ENCODE measurements at regions not wholly inside any gene's neighbourhood (a gene's known extent, or its start where the extent isn't known, plus 50 kb on each side); places are given as distances from the start of the nearest gene placed in this dataset.

DNA sequence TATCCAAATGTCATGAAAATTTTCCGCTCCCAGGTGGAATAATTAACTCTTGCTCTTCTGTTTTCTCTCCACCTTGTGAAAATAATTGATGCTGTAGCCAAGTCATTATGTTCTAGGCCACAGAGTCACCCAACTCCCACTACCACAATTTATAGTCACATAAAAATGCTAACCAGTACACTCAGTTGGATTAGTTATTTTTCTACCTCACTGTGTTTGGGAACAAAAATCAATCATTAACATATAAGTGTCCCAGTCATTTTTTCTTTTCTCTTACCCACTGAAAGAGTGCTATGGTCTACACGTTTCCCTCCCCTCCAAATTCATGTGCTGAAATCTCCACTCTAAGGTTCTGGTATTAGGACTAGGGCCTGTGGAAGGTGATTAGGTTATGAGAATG is 255.6 kb upstream of the LMCD1 start:
- no peak for ATAC-seq (ENCODE audit: low FRiP score)

DNA sequence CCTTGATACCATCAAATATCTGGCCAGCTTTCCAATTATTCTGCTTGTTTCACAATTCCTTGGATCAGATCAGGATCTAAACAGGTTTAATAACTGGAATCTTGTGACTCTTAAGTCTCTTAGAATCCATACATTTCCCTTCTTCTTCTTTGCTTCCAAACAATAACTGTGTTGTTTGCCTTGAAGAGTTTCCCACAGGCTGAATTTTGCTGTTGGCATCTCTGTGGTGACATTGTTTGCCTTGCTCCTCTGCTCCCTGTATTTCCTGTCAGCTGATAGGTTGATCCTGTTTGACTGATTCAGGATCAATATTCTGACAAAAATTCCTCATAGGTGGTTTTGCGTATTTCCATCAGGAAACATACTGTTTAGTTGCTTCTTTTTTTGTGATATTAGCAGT is 248.4 kb upstream of the LMCD1 start:
- ATAC-seq (ENCODE audit: low FRiP score) (no peak), DNase-seq (ENCODE audit: low spot score) (no peak)
- TF ChIP-seq, protein P1, sequence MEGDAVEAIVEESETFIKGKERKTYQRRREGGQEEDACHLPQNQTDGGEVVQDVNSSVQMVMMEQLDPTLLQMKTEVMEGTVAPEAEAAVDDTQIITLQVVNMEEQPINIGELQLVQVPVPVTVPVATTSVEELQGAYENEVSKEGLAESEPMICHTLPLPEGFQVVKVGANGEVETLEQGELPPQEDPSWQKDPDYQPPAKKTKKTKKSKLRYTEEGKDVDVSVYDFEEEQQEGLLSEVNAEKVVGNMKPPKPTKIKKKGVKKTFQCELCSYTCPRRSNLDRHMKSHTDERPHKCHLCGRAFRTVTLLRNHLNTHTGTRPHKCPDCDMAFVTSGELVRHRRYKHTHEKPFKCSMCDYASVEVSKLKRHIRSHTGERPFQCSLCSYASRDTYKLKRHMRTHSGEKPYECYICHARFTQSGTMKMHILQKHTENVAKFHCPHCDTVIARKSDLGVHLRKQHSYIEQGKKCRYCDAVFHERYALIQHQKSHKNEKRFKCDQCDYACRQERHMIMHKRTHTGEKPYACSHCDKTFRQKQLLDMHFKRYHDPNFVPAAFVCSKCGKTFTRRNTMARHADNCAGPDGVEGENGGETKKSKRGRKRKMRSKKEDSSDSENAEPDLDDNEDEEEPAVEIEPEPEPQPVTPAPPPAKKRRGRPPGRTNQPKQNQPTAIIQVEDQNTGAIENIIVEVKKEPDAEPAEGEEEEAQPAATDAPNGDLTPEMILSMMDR (IDR thresholded peaks at IDR 0.05), result no peak

More for the DNA sequence above, 255.6 kb upstream of the LMCD1 start:
- DNase-seq (ENCODE audit: low spot score), result no peak
- TF ChIP-seq, protein P1 (IDR thresholded peaks at IDR 0.05), result no peak

DNA sequence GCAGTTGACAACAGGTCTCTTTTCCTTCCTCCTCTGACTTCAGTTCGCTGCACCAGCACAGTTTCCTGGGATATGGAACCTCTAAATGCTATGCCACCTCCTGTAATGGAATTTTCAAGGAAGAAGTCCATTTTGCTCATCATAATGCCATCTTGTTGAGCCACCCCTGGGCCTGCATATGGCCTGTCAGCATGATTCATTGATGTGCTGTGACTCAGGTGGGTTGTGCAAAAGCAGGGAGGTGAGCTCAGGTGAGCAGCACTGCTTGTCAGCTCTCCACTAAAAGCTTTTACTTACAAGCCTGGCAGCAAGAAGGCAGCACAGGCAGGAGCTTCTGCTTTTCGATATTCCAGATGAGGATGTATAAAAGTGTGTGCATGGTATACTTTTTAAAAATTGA is 247.1 kb upstream of the LMCD1 start:
- TF ChIP-seq, protein P1 (IDR thresholded peaks at IDR 0.05), result no peak
- DNase-seq (ENCODE audit: low spot score), result no peak
- no peak for ATAC-seq (ENCODE audit: low FRiP score)

DNA sequence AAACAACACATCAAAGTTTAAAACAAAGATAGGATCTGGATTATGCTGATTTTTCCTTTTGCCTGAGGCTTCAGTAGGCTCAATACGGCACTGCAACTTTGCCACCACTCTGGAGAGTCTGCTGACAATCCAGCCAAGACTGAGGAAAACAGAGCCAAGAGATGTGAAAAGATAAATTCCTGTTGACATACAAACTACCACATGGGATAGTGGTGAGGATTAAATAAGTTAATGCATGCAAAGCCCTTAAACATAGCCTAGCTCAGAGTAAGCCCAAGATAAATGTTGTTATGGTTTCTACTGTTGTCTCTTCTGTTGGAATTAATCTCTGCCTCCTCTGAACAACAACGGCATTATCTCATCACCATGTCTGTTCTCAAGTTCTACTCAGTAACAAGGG is 245.9 kb upstream of the LMCD1 start:
- TF ChIP-seq, protein P1 (IDR thresholded peaks at IDR 0.05), result no peak
- no peak for ATAC-seq (ENCODE audit: low FRiP score)
- no peak for DNase-seq (ENCODE audit: low spot score)

DNA sequence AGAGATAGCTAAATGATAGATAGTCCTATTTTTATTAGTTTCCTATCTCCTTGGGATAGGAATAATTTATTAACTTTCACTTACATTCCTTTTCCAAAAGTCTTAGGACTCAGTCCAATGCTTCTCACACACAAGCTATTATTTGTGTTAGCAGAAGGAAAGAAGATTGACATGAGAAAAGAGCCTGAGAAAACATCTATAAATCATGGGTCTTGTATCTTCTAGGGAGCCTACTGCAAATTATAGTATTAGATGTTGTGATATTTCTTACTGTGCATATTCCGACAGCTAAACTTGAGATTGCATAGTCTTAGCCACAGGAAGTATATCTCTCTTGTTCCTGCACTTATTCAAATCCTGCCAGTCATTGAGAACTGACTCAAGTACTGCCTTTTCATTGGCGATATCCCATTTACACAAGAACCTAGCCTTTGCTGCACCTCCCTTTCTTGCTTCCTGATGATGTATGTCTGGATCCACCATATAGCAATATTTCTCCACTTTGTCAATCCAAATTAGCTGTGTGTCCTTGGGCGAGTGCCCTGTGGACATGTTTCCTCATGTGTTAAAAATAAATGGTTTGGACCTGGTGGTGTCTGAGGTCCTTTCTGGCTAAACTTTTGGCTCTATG is 245.1 kb upstream of the LMCD1 start:
- peak; percentile 52 for ATAC-seq (ENCODE audit: low FRiP score)
- DNase-seq (ENCODE audit: low spot score), result no peak
- TF ChIP-seq, protein P1 (IDR thresholded peaks at IDR 0.05), result no peak

DNA sequence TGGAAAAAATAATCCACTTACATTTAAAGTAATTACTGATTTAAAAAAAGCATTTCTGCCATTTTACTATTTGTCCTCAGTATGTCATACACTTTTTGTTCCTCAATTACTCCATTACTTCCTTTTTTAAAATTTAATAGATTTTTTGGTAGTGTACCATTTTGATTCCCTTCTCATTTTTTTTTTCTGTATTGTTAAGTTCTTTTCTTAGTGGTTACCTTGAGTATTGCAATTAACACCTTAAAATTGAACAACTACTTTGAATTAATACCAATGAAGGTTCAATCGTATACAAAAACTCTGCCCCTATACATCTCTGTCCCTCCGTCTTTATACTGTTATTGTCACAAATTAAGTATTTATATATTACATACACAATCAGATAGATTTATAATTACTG is 240.6 kb upstream of the LMCD1 start:
- DNase-seq (ENCODE audit: low spot score) (no peak), ATAC-seq (ENCODE audit: low FRiP score) (no peak)
- TF ChIP-seq, protein P1 (IDR thresholded peaks at IDR 0.05), result no peak

DNA sequence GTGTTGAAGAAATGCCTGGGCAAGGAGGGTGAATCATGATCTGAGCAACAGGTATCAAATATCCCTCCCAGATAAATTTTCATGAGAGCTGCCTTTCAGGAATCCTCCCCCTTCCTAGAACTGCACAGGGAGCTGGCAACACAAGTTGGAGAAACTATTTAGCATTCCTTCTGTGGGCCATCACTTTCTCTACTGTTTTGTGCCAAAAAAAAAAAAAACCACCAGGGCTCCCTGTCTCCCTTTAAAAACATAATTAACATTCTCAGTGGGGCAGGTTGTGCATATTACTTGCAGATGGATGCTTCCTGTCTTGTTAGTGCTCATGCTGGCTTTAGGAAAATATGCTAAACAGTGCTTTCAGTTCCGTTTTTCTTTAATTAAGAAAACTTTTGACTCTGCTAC is 234.9 kb upstream of the LMCD1 start:
- no peak for DNase-seq (ENCODE audit: low spot score)
- ATAC-seq (ENCODE audit: low FRiP score), result peak; percentile 94
- TF ChIP-seq, protein P1 (IDR thresholded peaks at IDR 0.05), result no peak

Data from omental fat pad (tissue), 3 donors.